ENCODE measurements at regions not wholly inside any gene's neighbourhood (a gene's known extent, or its start where the extent isn't known, plus 50 kb on each side); places are given as distances from the start of the nearest gene placed in this dataset.

GRCh38 chr7:22566592-22566991 is 66.6 kb upstream of the STEAP1B start:
- Mint-ChIP-seq H3K4me1 (peaks cover 72% of the 10 kb centered on the region), H3K36me3 (peaks cover 39% of the 10 kb centered on the region), H3K4me3 (no peak overlapping the region), H3K9me3 (no peaks in the 10 kb centered on the region), H3K27me3 (peaks cover 41% of the 10 kb centered on the region), H3K27ac (no peak overlapping the region)
- no peak for DNase-seq
- CTCF ChIA-PET, result no interaction called here

GRCh38 chr7:22566176-22566575 is 66.2 kb upstream of the STEAP1B start:
- Mint-ChIP-seq H3K9me3 (no peaks in the 10 kb centered on the region), H3K4me3 (peak overlapping the region; percentile 71), H3K36me3 (peaks cover 37% of the 10 kb centered on the region), H3K27me3 (peaks cover 40% of the 10 kb centered on the region), H3K4me1 (peaks cover 75% of the 10 kb centered on the region), H3K27ac (peak overlapping the region; percentile 87)
- CTCF ChIA-PET, result no interaction called here
- no peak for DNase-seq

GRCh38 chr7:22565315-22565811 is 65.4 kb upstream of the STEAP1B start:
- Mint-ChIP-seq H3K36me3 (peaks cover 32% of the 10 kb centered on the region), H3K9me3 (no peaks in the 10 kb centered on the region), H3K27ac (peak overlapping the region; percentile 87), H3K4me1 (peaks cover 75% of the 10 kb centered on the region), H3K27me3 (peaks cover 36% of the 10 kb centered on the region), H3K4me3 (peak overlapping the region; percentile 71)
- CTCF ChIA-PET, result interaction anchor here (0.6 to 15.4 kb wide), 5 partner anchors 26 to 707 kb away, joined by 3 to 443 read pairs (median 3); partner anchors contain the start of gene IL6
- no peak for DNase-seq

GRCh38 chr7:22564511-22565045 is 64.6 kb upstream of the STEAP1B start:
- H3K36me3 Mint-ChIP-seq, result peaks cover 28% of the 10 kb centered on the region
- H3K27me3 Mint-ChIP-seq, result peaks cover 32% of the 10 kb centered on the region
- peak overlapping the region; percentile 71 for H3K4me3 Mint-ChIP-seq
- no peaks in the 10 kb centered on the region for H3K9me3 Mint-ChIP-seq
- CTCF ChIA-PET, result interaction anchor here (0.6 to 15.4 kb wide), 7 partner anchors 25 to 708 kb away, joined by 3 to 443 read pairs (median 3); partner anchors contain the start of gene IL6
- H3K4me1 Mint-ChIP-seq, result peaks cover 75% of the 10 kb centered on the region
- H3K27ac Mint-ChIP-seq, result peak overlapping the region; percentile 87
- peak; percentile 35 for DNase-seq

GRCh38 chr7:22563621-22564241 is 63.7 kb upstream of the STEAP1B start:
- H3K36me3 Mint-ChIP-seq, result peaks cover 24% of the 10 kb centered on the region
- peaks cover 29% of the 10 kb centered on the region for H3K27me3 Mint-ChIP-seq
- no peaks in the 10 kb centered on the region for H3K9me3 Mint-ChIP-seq
- peaks cover 68% of the 10 kb centered on the region for H3K4me1 Mint-ChIP-seq
- H3K4me3 Mint-ChIP-seq, result peak overlapping the region; percentile 71
- peak overlapping the region; percentile 87 for H3K27ac Mint-ChIP-seq
- CTCF ChIA-PET, result interaction anchor here (0.7 to 15.4 kb wide), 8 partner anchors 10 to 497 kb away, joined by 3 to 443 read pairs (median 4); partner anchors contain the start of gene IL6
- DNase-seq, result peak; percentile 42

- H3K4me1 Mint-ChIP-seq, result peaks cover 62% of the 10 kb centered on the region
- H3K4me3 Mint-ChIP-seq, result peak overlapping the region; percentile 71
- CTCF ChIA-PET, result interaction anchor here (1.0 to 15.4 kb wide), 7 partner anchors 10 to 498 kb away, joined by 3 to 443 read pairs (median 4); partner anchors contain the start of gene IL6
- peaks cover 17% of the 10 kb centered on the region for H3K36me3 Mint-ChIP-seq
- no peaks in the 10 kb centered on the region for H3K9me3 Mint-ChIP-seq
- peak; percentile 62 for DNase-seq
- peaks cover 22% of the 10 kb centered on the region for H3K27me3 Mint-ChIP-seq
- H3K27ac Mint-ChIP-seq, result peak overlapping the region; percentile 87
Observed at GRCh38 chr7:22563032-22563501, 63.1 kb upstream of the STEAP1B start.

GRCh38 chr7:22561895-22562593 is 62.1 kb upstream of the STEAP1B start:
- Mint-ChIP-seq H3K4me1 (peaks cover 57% of the 10 kb centered on the region), H3K4me3 (peak overlapping the region; percentile 71), H3K27me3 (peaks cover 18% of the 10 kb centered on the region), H3K9me3 (no peaks in the 10 kb centered on the region), H3K27ac (peak overlapping the region; percentile 87), H3K36me3 (peaks cover 7% of the 10 kb centered on the region)
- CTCF ChIA-PET, result interaction anchor here (0.8 to 15.4 kb wide), 8 partner anchors 19 to 494 kb away, joined by 3 to 443 read pairs (median 11); partner anchors contain the start of gene IL6
- no peak for DNase-seq

GRCh38 chr7:22561321-22561811 is 61.4 kb upstream of the STEAP1B start:
- DNase-seq, result no peak
- no peaks in the 10 kb centered on the region for H3K9me3 Mint-ChIP-seq
- H3K27ac Mint-ChIP-seq, result no peak overlapping the region
- H3K4me3 Mint-ChIP-seq, result no peak overlapping the region
- CTCF ChIA-PET, result interaction anchor here (0.6 to 15.4 kb wide), 17 partner anchors 13 to 495 kb away, joined by 3 to 443 read pairs (median 7); partner anchors contain the start of gene IL6
- H3K27me3 Mint-ChIP-seq, result peaks cover 25% of the 10 kb centered on the region
- peaks cover 6% of the 10 kb centered on the region for H3K36me3 Mint-ChIP-seq
- peaks cover 54% of the 10 kb centered on the region for H3K4me1 Mint-ChIP-seq

GRCh38 chr7:22559829-22560489 is 60.0 kb upstream of the STEAP1B start:
- Mint-ChIP-seq H3K4me1 (peaks cover 48% of the 10 kb centered on the region), H3K9me3 (no peaks in the 10 kb centered on the region), H3K36me3 (no peaks in the 10 kb centered on the region), H3K4me3 (no peak overlapping the region), H3K27me3 (peaks cover 21% of the 10 kb centered on the region), H3K27ac (no peak overlapping the region)
- DNase-seq, result peak; percentile 85
- CTCF ChIA-PET, result interaction anchor here (0.6 to 15.4 kb wide), 23 partner anchors 9 to 496 kb away, joined by 3 to 443 read pairs (median 5); partner anchors contain the start of gene IL6

- CTCF ChIA-PET, result interaction anchor here (7.7 to 15.4 kb wide), 3 partner anchors 172 to 499 kb away, joined by 67 to 443 read pairs (median 84); partner anchors contain the start of gene IL6
Observed at GRCh38 chr7:22557167-22557566, 57.2 kb upstream of the STEAP1B start.

GRCh38 chr7:22555476-22555875 is 55.5 kb upstream of the STEAP1B start:
- H3K36me3 Mint-ChIP-seq, result no peaks in the 10 kb centered on the region
- CTCF ChIA-PET, result interaction anchor here (0.8 to 15.4 kb wide), 5 partner anchors 12 to 502 kb away, joined by 3 to 443 read pairs (median 3); partner anchors contain the start of gene IL6
- peaks cover 17% of the 10 kb centered on the region for H3K4me1 Mint-ChIP-seq
- no peak overlapping the region for H3K27ac Mint-ChIP-seq
- H3K4me3 Mint-ChIP-seq, result no peak overlapping the region
- no peaks in the 10 kb centered on the region for H3K9me3 Mint-ChIP-seq
- H3K27me3 Mint-ChIP-seq, result peaks cover 62% of the 10 kb centered on the region
- no peak for DNase-seq

More at GRCh38 chr7:22557167-22557566, 57.2 kb upstream of the STEAP1B start:
- Mint-ChIP-seq H3K9me3 (no peaks in the 10 kb centered on the region), H3K36me3 (no peaks in the 10 kb centered on the region), H3K27ac (no peak overlapping the region), H3K4me3 (no peak overlapping the region), H3K27me3 (peaks cover 45% of the 10 kb centered on the region), H3K4me1 (peaks cover 25% of the 10 kb centered on the region)
- no peak for DNase-seq

GRCh38 chr7:22554184-22554583 is 54.2 kb upstream of the STEAP1B start:
- Mint-ChIP-seq H3K27me3 (peaks cover 70% of the 10 kb centered on the region), H3K27ac (no peak overlapping the region)
- CTCF ChIA-PET, result interaction anchor here (1.3 to 15.4 kb wide), 3 partner anchors 10 to 229 kb away, joined by 4 to 443 read pairs (median 6); partner anchors contain the start of gene IL6

More at GRCh38 chr7:22554184-22554583, 54.2 kb upstream of the STEAP1B start:
- no peak for DNase-seq
- no peaks in the 10 kb centered on the region for H3K36me3 Mint-ChIP-seq
- H3K9me3 Mint-ChIP-seq, result no peaks in the 10 kb centered on the region
- peaks cover 23% of the 10 kb centered on the region for H3K4me1 Mint-ChIP-seq
- H3K4me3 Mint-ChIP-seq, result no peak overlapping the region
